GM23338 (cell line): ENCODE measurements at regions not wholly inside any gene's neighbourhood (a gene's known extent, or its start where the extent isn't known, plus 50 kb on each side); places are given as distances from the start of the nearest gene placed in this dataset.

Source experiments
- ATAC-seq: fragments of 200-7000 bp; cut with Tn5 transposase; 3 replicates; pipeline ENCODE4 v1.9.1; 2020
- DNase-seq: peaks from one replicate; pipeline ENCODE4 v3.0.0-alpha.2; 2015; ENCODE audit warnings: low spot score
- H2AFZ ChIP-seq: fragments of 200-600 bp; sonication (generic); 2 replicates; pipeline ENCODE4 v1.8.0; 2016; ENCODE audit warnings: antibody characterized with exemption, mild to moderate bottlenecking, moderate library complexity
- H3F3A ChIP-seq: fragments of 200-600 bp; sonication (generic); replicated peaks from 2 replicates; pipeline ENCODE4 v1.8.0; 2017; ENCODE audit warnings: antibody characterized with exemption, mixed run types, low read depth
- H3K27ac ChIP-seq: fragments of 200-600 bp; sonication (generic); 2 replicates; pipeline ENCODE4 v1.6.1; 2016; ENCODE audit warnings: low read depth
- H3K27me3 ChIP-seq: fragments of 200-600 bp; sonication (generic); 2 replicates; pipeline ENCODE4 v1.8.0; 2016; ENCODE audit warnings: mild to moderate bottlenecking, mixed run types, moderate library complexity; ENCODE audit not compliant: insufficient read depth
- H3K36me3 ChIP-seq: fragments of 200-600 bp; sonication (generic); 2 replicates; pipeline ENCODE4 v1.8.0; 2016; ENCODE audit warnings: mild to moderate bottlenecking; ENCODE audit not compliant: insufficient read depth
- H3K4me1 ChIP-seq: fragments of 200-600 bp; sonication (generic); 2 replicates; pipeline ENCODE4 v1.8.0; 2016; ENCODE audit warnings: mild to moderate bottlenecking, moderate library complexity; ENCODE audit not compliant: insufficient read depth
- H3K4me2 ChIP-seq: fragments of 200-600 bp; sonication (generic); 2 replicates; pipeline ENCODE4 v1.7.1; 2017; ENCODE audit warnings: mixed run types
- H3K4me3 ChIP-seq: fragments of 200-600 bp; sonication (generic); 2 replicates; pipeline ENCODE4 v1.6.1; 2016; ENCODE audit warnings: mixed run types
- H3K79me2 ChIP-seq: fragments of 200-600 bp; sonication (generic); replicated peaks from 2 replicates; pipeline ENCODE4 v1.8.0; 2017; ENCODE audit warnings: mild to moderate bottlenecking; ENCODE audit not compliant: insufficient read depth
- H3K9me2 ChIP-seq: fragments of 200-600 bp; sonication (generic); 2 replicates; pipeline ENCODE4 v1.8.0; 2017; ENCODE audit not compliant: insufficient read depth
- H4K20me1 ChIP-seq: fragments of 200-600 bp; sonication (generic); replicated peaks from 2 replicates; pipeline ENCODE4 v1.8.0; 2017; ENCODE audit warnings: mild to moderate bottlenecking; ENCODE audit not compliant: insufficient read depth
- H3K27ac Mint-ChIP-seq: 2 replicates; pipeline ENCODE4 v1.8.0; 2020; ENCODE audit warnings: inconsistent platforms, mild to moderate bottlenecking, moderate library complexity, mixed read lengths
- H3K27me3 Mint-ChIP-seq: 3 replicates; pipeline ENCODE4 v1.8.0; 2022; ENCODE audit warnings: low read depth, mild to moderate bottlenecking, moderate library complexity, mixed read lengths, inconsistent platforms; ENCODE audit not compliant: insufficient read depth, poor library complexity
- H3K36me3 Mint-ChIP-seq: 3 replicates; pipeline ENCODE4 v1.8.0; 2021; ENCODE audit warnings: low read depth, mild to moderate bottlenecking, inconsistent platforms, moderate library complexity, mixed read lengths
- H3K4me1 Mint-ChIP-seq: 3 replicates; pipeline ENCODE4 v1.8.0; 2020; ENCODE audit warnings: mild to moderate bottlenecking, inconsistent platforms, mixed read lengths
- H3K4me3 Mint-ChIP-seq: 3 replicates; pipeline ENCODE4 v1.8.0; 2021; ENCODE audit warnings: moderate library complexity, mild to moderate bottlenecking, inconsistent platforms, mixed read lengths
- H3K9me3 Mint-ChIP-seq: 3 replicates; pipeline ENCODE4 v1.8.0; 2020; ENCODE audit warnings: moderate library complexity, mild to moderate bottlenecking, inconsistent platforms, mixed read lengths
- CTCF ChIP-seq, 2 experiments: fragments of 200-600 bp in 1 of 2; sonication (generic) in 1 of 2; conservative IDR thresholded peaks; 2 replicates each; pipeline versions ENCODE4 v1.5.1 to v1.6.1; 2016 to 2017; ENCODE audit warnings: antibody characterized with exemption in 2 of 2, low read depth in 2 of 2, mild to moderate bottlenecking in 2 of 2, moderate library complexity in 1 of 2
- EZH2phosphoT487 ChIP-seq: fragments of 200-600 bp; sonication (generic); IDR thresholded peaks from one replicate; pipeline ENCODE4 v1.8.1; 2018; ENCODE audit warnings: antibody characterized with exemption; ENCODE audit not compliant: unreplicated experiment
- JUNB ChIP-seq: IDR thresholded peaks from one replicate; pipeline ENCODE4 v1.6.1; 2016; ENCODE audit warnings: antibody characterized with exemption; ENCODE audit not compliant: unreplicated experiment
- REST ChIP-seq: IDR thresholded peaks from one replicate; pipeline ENCODE4 v1.6.1; 2018; ENCODE audit warnings: antibody characterized with exemption; ENCODE audit not compliant: unreplicated experiment
- STAT1 ChIP-seq: IDR thresholded peaks from one replicate; pipeline ENCODE4 v1.6.1; 2016; ENCODE audit warnings: antibody characterized with exemption; ENCODE audit not compliant: unreplicated experiment
- ZNF114 ChIP-seq: fragments of 250-450 bp; sonication (Bioruptor Pico); IDR thresholded peaks from 2 replicates; pipeline ENCODE4 v1.5.0; 2020; ENCODE audit warnings: mild to moderate bottlenecking, moderate library complexity
- ZNF331 ChIP-seq: fragments of 250-450 bp; sonication (Bioruptor Pico); IDR thresholded peaks from 2 replicates; pipeline ENCODE4 v1.5.0; 2020; ENCODE audit warnings: low read depth, mild to moderate bottlenecking, moderate library complexity
- ZNF462 ChIP-seq: fragments of 250-450 bp; sonication (Bioruptor Pico); IDR thresholded peaks from 2 replicates; pipeline ENCODE4 v1.5.0; 2020; ENCODE audit warnings: mild to moderate bottlenecking, moderate library complexity

GRCh38 chr4:124053872-124054538, 657.4 kb downstream of the SPRY1 start:
- H3K27ac Mint-ChIP-seq = no peak overlapping the region
- Histone ChIP-seq H3K4me2 (no peak overlapping the region), H3K4me1 (no peaks in the 10 kb centered on the region), H3K27me3 (no peaks in the 10 kb centered on the region), H3K9me2 (no peaks in the 10 kb centered on the region; the same call in 1 of the 2 replicates), H2AFZ (no peak overlapping the region), H3F3A (no peaks in the 10 kb centered on the region), H3K27ac (no peak overlapping the region), H4K20me1 (no peaks in the 10 kb centered on the region), H3K4me3 (no peak overlapping the region), H3K36me3 (no peaks in the 10 kb centered on the region), H3K79me2 (no peaks in the 10 kb centered on the region)
- H3K36me3 Mint-ChIP-seq = no peaks in the 10 kb centered on the region
- DNase-seq = no peak
- no peak overlapping the region for H3K4me3 Mint-ChIP-seq
- H3K27me3 Mint-ChIP-seq = peaks cover 4% of the 10 kb centered on the region
- no peaks in the 10 kb centered on the region for H3K9me3 Mint-ChIP-seq
- no peak for TF ChIP-seq CTCF (conservative IDR thresholded peaks at IDR 0.05; ENCODE audit: low read depth in 2 of 2)
- TF ChIP-seq EZH2phosphoT487 = no peak
- TF ChIP-seq ZNF462 (CRISPR knock-in tag) = no peak
- no peak for TF ChIP-seq STAT1
- TF ChIP-seq ZNF114 (CRISPR knock-in tag) = no peak
- no peak for TF ChIP-seq JUNB
- no peak for TF ChIP-seq REST
- no peak for TF ChIP-seq ZNF331 (CRISPR knock-in tag)
- no peak for ATAC-seq
- peaks cover 6% of the 10 kb centered on the region; the same call in 2 of the 3 replicates for H3K4me1 Mint-ChIP-seq
